Ishikawa (cell line): ENCODE measurements at regions not wholly inside any gene's neighbourhood (a gene's known extent, or its start where the extent isn't known, plus 50 kb on each side); places are given as distances from the start of the nearest gene placed in this dataset.

Experiments
- CEBPB ChIP-seq: IDR thresholded peaks from 2 replicates; pipeline ENCODE4 v1.6.1; 2012
- CREB1 ChIP-seq: IDR thresholded peaks from 2 replicates; pipeline ENCODE4 v1.6.1; 2012; ENCODE audit warnings: low read depth
- EGR1 ChIP-seq: IDR thresholded peaks from 2 replicates; pipeline ENCODE4 v1.6.1; 2012
- EP300 ChIP-seq: IDR thresholded peaks from 2 replicates; pipeline ENCODE4 v1.6.1; 2012; ENCODE audit warnings: borderline replicate concordance
- FOXM1 ChIP-seq: IDR thresholded peaks from 2 replicates; pipeline ENCODE4 v1.6.1; 2012; ENCODE audit warnings: low read depth, borderline replicate concordance
- NFIC ChIP-seq: IDR thresholded peaks from 2 replicates; pipeline ENCODE4 v1.6.1; 2012
- RAD21 ChIP-seq: IDR thresholded peaks from 2 replicates; pipeline ENCODE4 v1.6.1; 2012; ENCODE audit warnings: low read depth
- TAF1 ChIP-seq: IDR thresholded peaks from 2 replicates; pipeline ENCODE4 v1.6.1; 2012; ENCODE audit warnings: low read depth, mild to moderate bottlenecking
- TCF12 ChIP-seq: IDR thresholded peaks from 2 replicates; pipeline ENCODE4 v1.6.1; 2012; ENCODE audit warnings: low read depth
- TEAD4 ChIP-seq: IDR thresholded peaks from 2 replicates; pipeline ENCODE4 v1.6.1; 2012
- YY1 ChIP-seq: IDR thresholded peaks from 2 replicates; pipeline ENCODE4 v1.6.1; 2012; ENCODE audit warnings: low read depth
- ZBTB7A ChIP-seq: IDR thresholded peaks from 2 replicates; pipeline ENCODE4 v1.6.1; 2012; ENCODE audit warnings: low read depth
- TF ChIP-seq, protein P1 (sequence below): IDR thresholded peaks from 2 replicates; pipeline ENCODE4 v1.6.1; 2012
- TF ChIP-seq, protein P2 (sequence below): IDR thresholded peaks from 2 replicates; pipeline ENCODE4 v1.6.1; 2012
- TF ChIP-seq, protein P3 (sequence below): IDR thresholded peaks from 2 replicates; pipeline ENCODE4 v1.6.1; 2012; ENCODE audit warnings: low read depth, mild to moderate bottlenecking

DNA sequence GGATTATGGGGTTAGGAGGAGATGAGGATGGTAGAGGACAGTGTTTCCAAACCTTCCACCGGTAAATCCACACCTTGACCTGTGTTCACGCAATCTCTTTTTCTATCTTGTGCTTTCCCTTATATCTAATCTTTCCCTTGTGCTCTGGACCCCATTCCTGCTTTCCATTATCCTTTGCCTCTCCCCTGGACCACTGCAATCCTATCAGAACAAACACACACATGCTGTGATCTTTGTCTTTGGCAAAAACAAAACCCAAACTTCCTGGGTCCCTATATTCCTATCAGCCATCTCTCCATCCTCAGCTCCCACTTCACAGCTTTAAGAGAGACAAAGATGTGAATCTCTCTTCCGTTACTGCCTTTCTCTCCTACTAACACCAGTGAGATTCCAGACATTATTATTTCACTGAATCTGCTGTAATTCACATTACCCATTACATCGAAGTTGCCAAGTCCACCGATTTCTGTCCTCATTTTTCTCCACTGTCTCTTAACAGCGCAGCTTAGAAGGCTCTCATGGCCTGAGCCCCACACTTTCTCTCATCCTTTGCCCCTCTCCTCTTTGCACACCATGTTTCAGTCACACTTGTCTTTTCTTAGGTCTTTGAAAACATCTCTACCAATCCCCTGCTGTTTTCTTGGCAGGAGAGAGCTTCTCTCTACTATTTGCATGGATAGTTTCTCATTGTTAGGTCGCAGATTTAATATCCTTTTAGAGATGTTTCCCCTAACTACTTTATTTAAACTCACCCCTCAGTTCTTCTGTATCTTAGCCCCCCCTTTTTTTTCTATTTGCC is 230.0 kb upstream of the B3GALT2 start:
- TF ChIP-seq EP300 (no peak), TCF12 (no peak), CREB1 (no peak), YY1 (no peak), EGR1 (no peak), ZBTB7A (no peak), TEAD4 (no peak), CEBPB (no peak), TAF1 (no peak), NFIC (no peak), FOXM1 (no peak), RAD21 (no peak)
- TF ChIP-seq, protein P1, sequence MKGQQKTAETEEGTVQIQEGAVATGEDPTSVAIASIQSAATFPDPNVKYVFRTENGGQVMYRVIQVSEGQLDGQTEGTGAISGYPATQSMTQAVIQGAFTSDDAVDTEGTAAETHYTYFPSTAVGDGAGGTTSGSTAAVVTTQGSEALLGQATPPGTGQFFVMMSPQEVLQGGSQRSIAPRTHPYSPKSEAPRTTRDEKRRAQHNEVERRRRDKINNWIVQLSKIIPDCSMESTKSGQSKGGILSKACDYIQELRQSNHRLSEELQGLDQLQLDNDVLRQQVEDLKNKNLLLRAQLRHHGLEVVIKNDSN: no peak
- TF ChIP-seq, protein P2, sequence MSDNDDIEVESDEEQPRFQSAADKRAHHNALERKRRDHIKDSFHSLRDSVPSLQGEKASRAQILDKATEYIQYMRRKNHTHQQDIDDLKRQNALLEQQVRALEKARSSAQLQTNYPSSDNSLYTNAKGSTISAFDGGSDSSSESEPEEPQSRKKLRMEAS: no peak
- TF ChIP-seq, protein P3, sequence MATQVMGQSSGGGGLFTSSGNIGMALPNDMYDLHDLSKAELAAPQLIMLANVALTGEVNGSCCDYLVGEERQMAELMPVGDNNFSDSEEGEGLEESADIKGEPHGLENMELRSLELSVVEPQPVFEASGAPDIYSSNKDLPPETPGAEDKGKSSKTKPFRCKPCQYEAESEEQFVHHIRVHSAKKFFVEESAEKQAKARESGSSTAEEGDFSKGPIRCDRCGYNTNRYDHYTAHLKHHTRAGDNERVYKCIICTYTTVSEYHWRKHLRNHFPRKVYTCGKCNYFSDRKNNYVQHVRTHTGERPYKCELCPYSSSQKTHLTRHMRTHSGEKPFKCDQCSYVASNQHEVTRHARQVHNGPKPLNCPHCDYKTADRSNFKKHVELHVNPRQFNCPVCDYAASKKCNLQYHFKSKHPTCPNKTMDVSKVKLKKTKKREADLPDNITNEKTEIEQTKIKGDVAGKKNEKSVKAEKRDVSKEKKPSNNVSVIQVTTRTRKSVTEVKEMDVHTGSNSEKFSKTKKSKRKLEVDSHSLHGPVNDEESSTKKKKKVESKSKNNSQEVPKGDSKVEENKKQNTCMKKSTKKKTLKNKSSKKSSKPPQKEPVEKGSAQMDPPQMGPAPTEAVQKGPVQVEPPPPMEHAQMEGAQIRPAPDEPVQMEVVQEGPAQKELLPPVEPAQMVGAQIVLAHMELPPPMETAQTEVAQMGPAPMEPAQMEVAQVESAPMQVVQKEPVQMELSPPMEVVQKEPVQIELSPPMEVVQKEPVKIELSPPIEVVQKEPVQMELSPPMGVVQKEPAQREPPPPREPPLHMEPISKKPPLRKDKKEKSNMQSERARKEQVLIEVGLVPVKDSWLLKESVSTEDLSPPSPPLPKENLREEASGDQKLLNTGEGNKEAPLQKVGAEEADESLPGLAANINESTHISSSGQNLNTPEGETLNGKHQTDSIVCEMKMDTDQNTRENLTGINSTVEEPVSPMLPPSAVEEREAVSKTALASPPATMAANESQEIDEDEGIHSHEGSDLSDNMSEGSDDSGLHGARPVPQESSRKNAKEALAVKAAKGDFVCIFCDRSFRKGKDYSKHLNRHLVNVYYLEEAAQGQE: no peak

DNA sequence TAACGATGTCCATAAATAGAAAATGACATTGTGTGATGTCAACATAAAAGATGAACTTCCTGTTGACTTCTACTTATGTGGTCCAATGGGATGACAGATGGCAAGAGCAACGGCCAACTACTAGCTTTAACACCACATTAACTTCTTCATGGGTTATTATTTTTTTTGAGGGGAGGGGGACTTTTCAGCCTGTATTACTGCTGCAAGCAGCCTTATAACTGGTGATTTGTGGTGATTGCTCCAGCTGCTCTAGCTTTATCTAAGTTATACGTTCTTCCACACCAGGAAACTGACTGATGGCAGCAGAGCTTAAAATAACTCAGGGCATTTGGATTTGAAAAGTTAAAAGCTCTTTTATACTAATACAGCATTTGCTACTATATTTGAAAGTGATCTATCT is 228.8 kb upstream of the B3GALT2 start:
- TF ChIP-seq NFIC: no peak
- TF ChIP-seq, protein P3: no peak
- no peak for TF ChIP-seq EP300
- no peak for TF ChIP-seq CEBPB
- TF ChIP-seq TCF12: no peak
- TF ChIP-seq YY1: no peak
- TF ChIP-seq CREB1: no peak
- no peak for TF ChIP-seq TEAD4
- TF ChIP-seq, protein P1: no peak
- TF ChIP-seq, protein P2: no peak
- TF ChIP-seq ZBTB7A: no peak
- TF ChIP-seq TAF1: no peak
- TF ChIP-seq EGR1: no peak
- TF ChIP-seq RAD21: no peak
- TF ChIP-seq FOXM1: no peak

DNA sequence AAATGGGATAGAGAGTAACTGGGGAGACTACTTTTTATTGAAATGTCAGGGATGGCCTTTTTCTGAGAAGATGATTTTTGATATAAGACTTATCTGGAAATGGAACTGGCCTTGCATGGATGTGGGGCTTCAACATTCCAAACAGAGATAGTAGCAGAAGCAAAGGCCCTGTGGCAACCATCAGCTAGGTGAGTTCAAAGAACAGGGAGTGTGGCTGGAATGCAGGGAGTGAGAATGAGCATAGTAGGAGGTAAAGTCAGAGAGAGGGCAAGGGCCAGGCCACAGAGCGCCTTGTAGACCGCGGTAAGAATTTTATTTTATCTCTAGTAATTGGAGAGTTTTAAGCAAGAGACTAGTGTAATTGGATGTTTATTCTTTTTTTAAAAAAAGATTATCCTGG is 227.0 kb upstream of the B3GALT2 start:
- TF ChIP-seq CEBPB (no peak), TEAD4 (no peak), ZBTB7A (no peak), EP300 (no peak), TCF12 (no peak), TAF1 (no peak)

DNA sequence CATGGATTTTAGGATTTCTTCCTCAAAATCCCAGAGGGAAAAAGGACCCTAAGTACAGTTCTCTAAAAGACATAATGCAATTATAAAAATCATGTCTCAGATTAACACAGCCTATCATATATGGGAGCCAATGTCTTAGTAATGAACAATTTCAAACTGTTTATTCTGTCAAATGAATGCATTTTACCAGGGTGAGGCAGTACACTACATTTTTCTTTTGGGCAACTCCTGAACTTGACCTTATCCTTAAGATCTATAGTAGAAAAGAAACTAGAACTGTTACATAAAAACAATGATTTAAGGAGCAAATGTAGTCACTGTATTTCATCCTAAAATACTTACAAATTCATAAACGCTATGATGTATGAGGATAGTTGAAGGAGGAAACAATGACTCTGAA is 226.3 kb upstream of the B3GALT2 start:
- TF ChIP-seq ZBTB7A: no peak
- TF ChIP-seq, protein P2: no peak
- TF ChIP-seq, protein P3: no peak
- no peak for TF ChIP-seq TAF1
- TF ChIP-seq EGR1: no peak
- no peak for TF ChIP-seq RAD21
